Endothelial cell of umbilical vein (primary cell): ENCODE measurements at regions not wholly inside any gene's neighbourhood (a gene's known extent, or its start where the extent isn't known, plus 50 kb on each side); places are given as distances from the start of the nearest gene placed in this dataset.

Source experiments
- BruUV-seq: library from RNA; stranded (reverse); fragments of 400-500 nt; replicated peaks from 2 replicates; lab custom pipeline; 2021; lab: Mats Ljungman, UMichigan
- CTCF ChIA-PET: fragments of 300-600, 350-600 bp; sonication (Branson Sonifier 250); formaldehyde crosslinking; loops from one replicate; lab custom pipeline; 2021; ENCODE audit warnings: antibody characterized with exemption, inconsistent platforms; lab: Charles Lee
- POLR2A ChIA-PET: fragments of 300-600, 350-600 bp; sonication (Branson Sonifier 250); formaldehyde crosslinking; loops from one replicate; lab custom pipeline; 2021; ENCODE audit warnings: antibody characterized with exemption, inconsistent platforms; lab: Charles Lee
- DNase-seq: peaks from one replicate; pipeline ENCODE4 v3.0.0-alpha.2; 2011; ENCODE audit warnings: low read depth, low spot score
- FAIRE-seq: peaks from 2 replicates; lab custom pipeline; 2011; peaks lifted over from hg19 to GRCh38; lab: Jason Lieb, UNC
- H2AFZ ChIP-seq: 2 replicates; pipeline ENCODE4 v1.6.0; 2012; ENCODE audit warnings: low read depth, low read length, control low read depth, inconsistent platforms
- H3K27ac ChIP-seq: 2 replicates; pipeline ENCODE4 v1.5.1; 2011; ENCODE audit warnings: low read depth, mild to moderate bottlenecking, control low read depth, low read length, moderate library complexity; ENCODE audit not compliant: insufficient read depth
- H3K27me3 ChIP-seq, 2 experiments: 2 replicates each; pipeline versions ENCODE4 v1.6.0 to v1.6.1; 2011; ENCODE audit warnings: low read length in 2 of 2, mixed read lengths in 1 of 2; ENCODE audit not compliant: control insufficient read depth in 2 of 2, insufficient read depth in 2 of 2
- H3K36me3 ChIP-seq, 2 experiments: 2 replicates in 1 of 2; 3 replicates in 1 of 2; pipeline ENCODE4 v1.5.1; 2011; ENCODE audit warnings: low read length in 2 of 2, mild to moderate bottlenecking in 1 of 2, moderate library complexity in 1 of 2; ENCODE audit not compliant: control insufficient read depth in 2 of 2, insufficient read depth in 2 of 2; ENCODE audit errors: extremely low read depth in 1 of 2
- H3K4me1 ChIP-seq: 3 replicates; pipeline ENCODE4 v1.5.1; 2011; ENCODE audit warnings: mild to moderate bottlenecking, low read length; ENCODE audit not compliant: control insufficient read depth, insufficient read depth; ENCODE audit errors: extremely low read depth
- H3K4me2 ChIP-seq: 2 replicates; pipeline ENCODE4 v1.6.1; 2011; ENCODE audit warnings: low read length, control low read depth, mixed read lengths; ENCODE audit not compliant: insufficient read depth
- H3K4me3 ChIP-seq, 3 experiments: fragments of 200-600 bp in 1 of 3; sonication (generic), shearing (Covaris generic) in 1 of 3; replicated peaks in 1 of 3; 2 replicates each; pipeline ENCODE4 v1.5.1; 2011 to 2016; ENCODE audit warnings: control low read depth in 3 of 3, low read length in 3 of 3, mild to moderate bottlenecking in 2 of 3, inconsistent platforms in 1 of 3, low read depth in 1 of 3, moderate library complexity in 1 of 3; ENCODE audit not compliant: insufficient read depth in 1 of 3
- H3K79me2 ChIP-seq: 2 replicates; pipeline ENCODE4 v1.6.0; 2012; ENCODE audit warnings: low read length, inconsistent platforms; ENCODE audit not compliant: control insufficient read depth, insufficient read depth
- H3K9ac ChIP-seq: replicated peaks from 2 replicates; pipeline ENCODE3; 2011; ENCODE audit warnings: low read length, control low read depth; ENCODE audit not compliant: insufficient read depth; ENCODE audit errors: extremely low read depth
- H3K9me1 ChIP-seq: replicated peaks from 3 replicates; pipeline ENCODE4 v1.6.0; 2011; ENCODE audit warnings: mild to moderate bottlenecking, low read length; ENCODE audit not compliant: control insufficient read depth, insufficient read depth; ENCODE audit errors: extremely low read depth
- H3K9me3 ChIP-seq: replicated peaks from 2 replicates; pipeline ENCODE4 v1.5.1; 2012; ENCODE audit warnings: low read length, inconsistent platforms; ENCODE audit not compliant: control insufficient read depth, insufficient read depth
- H4K20me1 ChIP-seq: replicated peaks from 2 replicates; pipeline ENCODE3; 2011; ENCODE audit warnings: mild to moderate bottlenecking, low read length; ENCODE audit not compliant: control insufficient read depth, insufficient read depth; ENCODE audit errors: extremely low read depth
- EZH2 ChIP-seq: IDR thresholded peaks from 2 replicates; pipeline ENCODE4 v1.6.1; 2012; ENCODE audit warnings: borderline replicate concordance, low read depth, mild to moderate bottlenecking, moderate library complexity, low read length, inconsistent platforms; ENCODE audit not compliant: severe bottlenecking
- FOS ChIP-seq: IDR thresholded peaks from 2 replicates; pipeline ENCODE4 v1.6.1; 2011; ENCODE audit warnings: mild to moderate bottlenecking, low read length, moderate library complexity, borderline replicate concordance; ENCODE audit not compliant: insufficient read depth
- GATA2 ChIP-seq: IDR thresholded peaks from 2 replicates; pipeline ENCODE4 v1.7.0; 2011; ENCODE audit warnings: low read depth, mild to moderate bottlenecking, moderate library complexity, mixed read lengths, low read length; ENCODE audit not compliant: insufficient read length, insufficient read depth
- JUN ChIP-seq: IDR thresholded peaks from 2 replicates; pipeline ENCODE4 v1.6.1; 2011; ENCODE audit warnings: borderline replicate concordance, low read depth; ENCODE audit not compliant: insufficient read length, insufficient read depth
- MYC ChIP-seq: IDR thresholded peaks from one replicate; pipeline ENCODE4 v1.6.1; 2011; ENCODE audit warnings: mild to moderate bottlenecking, low read depth, low read length
- POLR2A ChIP-seq: IDR thresholded peaks from 2 replicates; pipeline ENCODE4 v1.6.1; 2012; ENCODE audit warnings: low read depth, mild to moderate bottlenecking, control low read depth, low read length
- POLR2AphosphoS5 ChIP-seq: IDR thresholded peaks from 2 replicates; pipeline ENCODE4 v1.6.1; 2012; ENCODE audit warnings: low read depth, mild to moderate bottlenecking, control low read depth, low read length, moderate library complexity; ENCODE audit not compliant: insufficient read depth
- dilution Hi-C: fragments of 300-500 bp; cut with MboI; formaldehyde crosslinking; loops from one replicate; pipeline ENCODE4 v1.15.0; 2019; ENCODE audit warnings: low sequenced_read_pairs; ENCODE audit not compliant: extremely low pct_ligation_motif_present
- intact Hi-C: fragments of 100-400 bp; cut with micrococcal nuclease; formaldehyde crosslinking; loops from one replicate; pipeline ENCODE4 v1.10.0; 2022
- TF ChIP-seq, protein P1 (sequence below), 2 donors: IDR thresholded peaks; 1 replicate in 1 of 2; 2 replicates in 1 of 2; pipeline ENCODE4 v1.5.1; 2011; ENCODE audit warnings: low read length in 2 of 2, mild to moderate bottlenecking in 2 of 2, moderate library complexity in 2 of 2, control low read depth in 1 of 2, inconsistent platforms in 1 of 2, low read depth in 1 of 2; ENCODE audit not compliant: insufficient read depth in 1 of 2; ENCODE audit errors: extremely low read depth in 1 of 2
- TF ChIP-seq, protein P2 (sequence below): IDR thresholded peaks from 2 replicates; pipeline ENCODE4 v1.6.1; 2011; ENCODE audit not compliant: insufficient read depth, insufficient read length

DNA sequence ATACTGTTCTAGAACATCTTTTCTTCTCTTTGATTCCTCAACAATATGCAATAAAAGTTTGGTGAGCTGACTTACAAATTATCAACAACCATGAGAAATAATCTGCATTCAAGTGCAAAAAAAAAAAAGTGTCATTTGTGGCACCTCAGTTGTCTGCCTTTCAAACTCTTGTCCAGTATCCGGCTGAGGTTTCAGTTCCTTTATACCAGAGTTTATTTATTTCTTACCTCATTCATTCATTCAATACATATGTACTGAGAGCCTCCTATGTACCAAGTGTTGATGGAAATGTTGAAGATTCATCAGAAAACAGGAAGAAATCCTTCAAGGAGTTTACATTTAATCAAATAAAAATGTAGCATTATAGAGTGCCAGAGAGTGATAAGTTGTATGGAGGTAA is 484.1 kb downstream of the RMST start:
- H3K9ac ChIP-seq: no peak overlapping the region
- H3K36me3 ChIP-seq: no peaks in the 10 kb centered on the region
- no peak overlapping the region for H3K4me2 ChIP-seq
- H3K27ac ChIP-seq: no peak overlapping the region
- H3K4me1 ChIP-seq: no peaks in the 10 kb centered on the region
- no peaks in the 10 kb centered on the region for H3K9me1 ChIP-seq
- DNase-seq: no peak
- no peak overlapping the region for H2AFZ ChIP-seq
- dilution Hi-C loops: no loop called here
- H3K27me3 ChIP-seq: no peaks in the 10 kb centered on the region
- no peak overlapping the region for H3K4me3 ChIP-seq
- BruUV-seq: no TSS peak
- POLR2A ChIA-PET: no interaction called here
- no peak for TF ChIP-seq GATA2
- no peak for TF ChIP-seq EZH2
- TF ChIP-seq POLR2AphosphoS5: no peak
- TF ChIP-seq, protein P1, sequence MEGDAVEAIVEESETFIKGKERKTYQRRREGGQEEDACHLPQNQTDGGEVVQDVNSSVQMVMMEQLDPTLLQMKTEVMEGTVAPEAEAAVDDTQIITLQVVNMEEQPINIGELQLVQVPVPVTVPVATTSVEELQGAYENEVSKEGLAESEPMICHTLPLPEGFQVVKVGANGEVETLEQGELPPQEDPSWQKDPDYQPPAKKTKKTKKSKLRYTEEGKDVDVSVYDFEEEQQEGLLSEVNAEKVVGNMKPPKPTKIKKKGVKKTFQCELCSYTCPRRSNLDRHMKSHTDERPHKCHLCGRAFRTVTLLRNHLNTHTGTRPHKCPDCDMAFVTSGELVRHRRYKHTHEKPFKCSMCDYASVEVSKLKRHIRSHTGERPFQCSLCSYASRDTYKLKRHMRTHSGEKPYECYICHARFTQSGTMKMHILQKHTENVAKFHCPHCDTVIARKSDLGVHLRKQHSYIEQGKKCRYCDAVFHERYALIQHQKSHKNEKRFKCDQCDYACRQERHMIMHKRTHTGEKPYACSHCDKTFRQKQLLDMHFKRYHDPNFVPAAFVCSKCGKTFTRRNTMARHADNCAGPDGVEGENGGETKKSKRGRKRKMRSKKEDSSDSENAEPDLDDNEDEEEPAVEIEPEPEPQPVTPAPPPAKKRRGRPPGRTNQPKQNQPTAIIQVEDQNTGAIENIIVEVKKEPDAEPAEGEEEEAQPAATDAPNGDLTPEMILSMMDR (IDR thresholded peaks at IDR 0.05; ENCODE audit: extremely low read depth in 1 of 2, insufficient read depth in 1 of 2, low read depth in 1 of 2, low read length in 2 of 2): no peak
- FAIRE-seq: no peak
- no peaks in the 10 kb centered on the region for H3K79me2 ChIP-seq
- H4K20me1 ChIP-seq: no peaks in the 10 kb centered on the region
- intact Hi-C loops: no loop called here
- H3K9me3 ChIP-seq: no peaks in the 10 kb centered on the region
- CTCF ChIA-PET: no interaction called here

DNA sequence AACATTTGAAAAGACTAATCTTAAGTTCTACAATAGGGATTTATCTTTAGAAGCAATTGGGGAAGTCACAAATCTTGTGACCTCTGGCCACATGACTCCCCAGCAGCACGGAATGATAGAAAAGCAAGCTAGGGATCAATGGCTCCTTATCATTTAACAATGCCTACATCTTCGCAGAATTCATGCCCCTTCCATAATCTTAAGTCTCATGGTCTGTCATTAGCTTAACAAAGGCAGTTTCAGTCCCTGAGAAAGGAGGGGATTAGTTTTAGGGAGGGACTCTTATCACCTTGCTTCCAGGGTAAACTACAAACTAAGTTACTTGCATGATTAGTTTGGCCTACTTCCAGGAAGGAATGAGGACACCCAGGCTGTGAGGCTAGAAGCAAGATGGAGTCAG is 486.0 kb downstream of the RMST start:
- no peak for FAIRE-seq
- CTCF ChIA-PET: no interaction called here
- TF ChIP-seq, protein P1 (IDR thresholded peaks at IDR 0.05; ENCODE audit: extremely low read depth in 1 of 2, insufficient read depth in 1 of 2, low read depth in 1 of 2, low read length in 2 of 2): no peak
- no peak for TF ChIP-seq MYC
- TF ChIP-seq POLR2A: no peak
- TF ChIP-seq EZH2: no peak
- no peak for TF ChIP-seq GATA2
- no peak for TF ChIP-seq FOS
- TF ChIP-seq POLR2AphosphoS5: no peak
- TF ChIP-seq, protein P2, sequence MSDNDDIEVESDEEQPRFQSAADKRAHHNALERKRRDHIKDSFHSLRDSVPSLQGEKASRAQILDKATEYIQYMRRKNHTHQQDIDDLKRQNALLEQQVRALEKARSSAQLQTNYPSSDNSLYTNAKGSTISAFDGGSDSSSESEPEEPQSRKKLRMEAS: no peak
- no peak for TF ChIP-seq JUN

More for the DNA sequence above, 486.0 kb downstream of the RMST start:
- H3K27me3 ChIP-seq: no peaks in the 10 kb centered on the region
- H3K4me2 ChIP-seq: no peak overlapping the region
- no peak overlapping the region for H3K9ac ChIP-seq
- no peak for DNase-seq
- no peaks in the 10 kb centered on the region for H4K20me1 ChIP-seq
- dilution Hi-C loops (no loop called here), intact Hi-C loops (no loop called here)
- POLR2A ChIA-PET: no interaction called here
- BruUV-seq: no TSS peak
- H2AFZ ChIP-seq: no peak overlapping the region
- H3K9me1 ChIP-seq: no peaks in the 10 kb centered on the region
- no peak overlapping the region for H3K4me3 ChIP-seq
- H3K9me3 ChIP-seq: no peaks in the 10 kb centered on the region
- no peaks in the 10 kb centered on the region for H3K36me3 ChIP-seq
- H3K27ac ChIP-seq: no peak overlapping the region
- no peaks in the 10 kb centered on the region for H3K79me2 ChIP-seq
- no peaks in the 10 kb centered on the region for H3K4me1 ChIP-seq
